ENCODE measurements at regions not wholly inside any gene's neighbourhood (a gene's known extent, or its start where the extent isn't known, plus 50 kb on each side); places are given as distances from the start of the nearest gene placed in this dataset.
"Not testable (repeated sequence)": the region's sequence is repeated elsewhere in the genome, so short reads cannot be mapped to it uniquely, and the experiment has no call there.

- Mint-ChIP-seq H3K27ac (peak overlapping the region; percentile 77), H3K4me3 (peak overlapping the region; percentile 57 to 60 (median 59)), H3K4me1 (peaks cover 44 to 62% (median 54%) of the 10 kb centered on the region in 3 donors), H3K36me3 (no peaks in the 10 kb centered on the region), H3K27me3 (peaks cover 0 to 3% of the 10 kb centered on the region in 2 donors), H3K9me3 (no peaks in the 10 kb centered on the region)
- ATAC-seq (replicated peaks in 1 of 4) (peak; percentile 80 to 87 (median 82)), DNase-seq (peak; percentile 32 to 91 (median 63))
- 0% methylated on average over 3 of the region's 6 CpGs for WGBS (ENCODE audit: insufficient coverage)
- H3K36me3 ChIP-seq (ENCODE audit: control insufficient read depth in 2 of 2, extremely low read depth in 1 of 2, insufficient read depth in 1 of 2, low read length in 1 of 2), result no peaks in the 10 kb centered on the region
- H3K27ac ChIP-seq (ENCODE audit: low read length), result peak overlapping the region; percentile 30
- peaks cover 0 to 33% of the 10 kb centered on the region in 2 experiments for H3K4me1 ChIP-seq (ENCODE audit: control insufficient read depth in 1 of 2, extremely low read depth in 1 of 2, insufficient read depth in 2 of 2, low read length in 2 of 2)
- H3K4me3 ChIP-seq (ENCODE audit: control insufficient read depth in 1 of 2, extremely low read depth in 1 of 2, low read length in 1 of 2), result no peak overlapping the region
- ChIA-PET POLR2A (no interaction called here), CTCF (interaction anchor here (0.6 to 3.7 kb wide), 28 partner anchors 8 to 657 kb away, joined by 3 to 30 read pairs (median 4); no protein-coding TSS in a partner anchor)
- no peaks in the 10 kb centered on the region for H3K9me3 ChIP-seq
- no peaks in the 10 kb centered on the region for H3K27me3 ChIP-seq (replicated peaks in 1 of 2; ENCODE audit: control insufficient read depth in 2 of 2, extremely low read depth in 1 of 2, insufficient read depth in 2 of 2, low read length in 1 of 2)
These were observed 240.1 kb upstream of the OR4E1 start for GRCh38 chr14:21913759-21914158.

GRCh38 chr14:21912367-21912766 is 238.7 kb upstream of the OR4E1 start:
- Mint-ChIP-seq H3K27ac (peak overlapping the region; percentile 77 to 83), H3K27me3 (peaks cover 0 to 3% of the 10 kb centered on the region in 2 donors), H3K4me3 (no peak overlapping the region), H3K36me3 (no peaks in the 10 kb centered on the region), H3K4me1 (peaks cover 31 to 48% (median 40%) of the 10 kb centered on the region in 3 donors), H3K9me3 (no peaks in the 10 kb centered on the region)
- peaks cover 0 to 23% of the 10 kb centered on the region in 2 experiments for H3K4me1 ChIP-seq (ENCODE audit: control insufficient read depth in 1 of 2, extremely low read depth in 1 of 2, insufficient read depth in 2 of 2, low read length in 2 of 2)
- DNase-seq (no peak), ATAC-seq (replicated peaks in 1 of 4) (peak in 1 of 4 experiments; percentile 38)
- 80% methylated on average over 1 of the region's 3 CpGs for WGBS (ENCODE audit: insufficient coverage)
- no peaks in the 10 kb centered on the region for H3K9me3 ChIP-seq
- H3K27me3 ChIP-seq (replicated peaks in 1 of 2; ENCODE audit: control insufficient read depth in 2 of 2, extremely low read depth in 1 of 2, insufficient read depth in 2 of 2, low read length in 1 of 2), result no peaks in the 10 kb centered on the region
- ChIA-PET POLR2A (no interaction called here), CTCF (interaction anchor here in 1 of 2 donors (0.6 to 3.7 kb wide), 7 partner anchors 13 to 67 kb away, joined by 3 to 30 read pairs (median 6); no protein-coding TSS in a partner anchor)
- H3K4me3 ChIP-seq (ENCODE audit: control insufficient read depth in 1 of 2, extremely low read depth in 1 of 2, low read length in 1 of 2), result no peak overlapping the region
- H3K27ac ChIP-seq (ENCODE audit: low read length), result no peak overlapping the region
- no peaks in the 10 kb centered on the region for H3K36me3 ChIP-seq (ENCODE audit: control insufficient read depth in 2 of 2, extremely low read depth in 1 of 2, insufficient read depth in 1 of 2, low read length in 1 of 2)

GRCh38 chr14:21911877-21912276 is 238.3 kb upstream of the OR4E1 start:
- peak overlapping the region; percentile 77 to 83 for H3K27ac Mint-ChIP-seq
- Histone ChIP-seq H3K27me3 (replicated peaks in 1 of 2; ENCODE audit: control insufficient read depth in 2 of 2, extremely low read depth in 1 of 2, insufficient read depth in 2 of 2, low read length in 1 of 2) (no peaks in the 10 kb centered on the region), H3K27ac (ENCODE audit: low read length) (no peak overlapping the region), H3K4me3 (ENCODE audit: control insufficient read depth in 1 of 2, extremely low read depth in 1 of 2, low read length in 1 of 2) (no peak overlapping the region), H3K9me3 (no peaks in the 10 kb centered on the region), H3K36me3 (ENCODE audit: control insufficient read depth in 2 of 2, extremely low read depth in 1 of 2, insufficient read depth in 1 of 2, low read length in 1 of 2) (no peaks in the 10 kb centered on the region), H3K4me1 (ENCODE audit: control insufficient read depth in 1 of 2, extremely low read depth in 1 of 2, insufficient read depth in 2 of 2, low read length in 2 of 2) (peaks cover 0 to 23% of the 10 kb centered on the region in 2 experiments)
- ATAC-seq (replicated peaks in 1 of 4) (no peak), DNase-seq (no peak)
- ChIA-PET CTCF (interaction anchor here in 1 of 2 donors (0.6 to 3.7 kb wide), 8 partner anchors 9 to 67 kb away, joined by 3 to 30 read pairs (median 4); no protein-coding TSS in a partner anchor), POLR2A (no interaction called here)
- peaks cover 0 to 3% of the 10 kb centered on the region in 2 donors for H3K27me3 Mint-ChIP-seq
- H3K4me3 Mint-ChIP-seq, result no peak overlapping the region
- peaks cover 31 to 43% (median 38%) of the 10 kb centered on the region in 3 donors for H3K4me1 Mint-ChIP-seq
- no peaks in the 10 kb centered on the region for H3K9me3 Mint-ChIP-seq
- H3K36me3 Mint-ChIP-seq, result no peaks in the 10 kb centered on the region
- WGBS (ENCODE audit: insufficient coverage), result no CpG with 5 or more reads among the region's 1 CpG

GRCh38 chr14:21910260-21910659 is 236.6 kb upstream of the OR4E1 start:
- Histone ChIP-seq H3K4me1 (ENCODE audit: control insufficient read depth in 1 of 2, extremely low read depth in 1 of 2, insufficient read depth in 2 of 2, low read length in 2 of 2) (peaks cover 0 to 19% of the 10 kb centered on the region in 2 experiments), H3K36me3 (ENCODE audit: control insufficient read depth in 2 of 2, extremely low read depth in 1 of 2, insufficient read depth in 1 of 2, low read length in 1 of 2) (no peaks in the 10 kb centered on the region), H3K27ac (ENCODE audit: low read length) (no peak overlapping the region), H3K27me3 (replicated peaks in 1 of 2; ENCODE audit: control insufficient read depth in 2 of 2, extremely low read depth in 1 of 2, insufficient read depth in 2 of 2, low read length in 1 of 2) (no peaks in the 10 kb centered on the region), H3K9me3 (no peaks in the 10 kb centered on the region), H3K4me3 (ENCODE audit: control insufficient read depth in 1 of 2, extremely low read depth in 1 of 2, low read length in 1 of 2) (no peak overlapping the region)
- DNase-seq (no peak), ATAC-seq (replicated peaks in 1 of 4) (no peak)
- no peak overlapping the region for H3K27ac Mint-ChIP-seq
- peaks cover 0 to 3% of the 10 kb centered on the region in 2 donors for H3K27me3 Mint-ChIP-seq
- no peaks in the 10 kb centered on the region for H3K9me3 Mint-ChIP-seq
- peaks cover 25 to 28% (median 26%) of the 10 kb centered on the region in 3 donors for H3K4me1 Mint-ChIP-seq
- ChIA-PET CTCF (no interaction called here), POLR2A (no interaction called here)
- no peak overlapping the region for H3K4me3 Mint-ChIP-seq
- no CpG with 5 or more reads among the region's 4 CpGs for WGBS (ENCODE audit: insufficient coverage)
- H3K36me3 Mint-ChIP-seq, result no peaks in the 10 kb centered on the region

- CTCF ChIA-PET, result interaction anchor here in 1 of 2 donors (0.6 to 1.2 kb wide), 3 partner anchors 11 to 663 kb away, joined by 3 to 5 read pairs (median 4); no protein-coding TSS in a partner anchor
- Histone ChIP-seq H3K27me3 (replicated peaks in 1 of 2; ENCODE audit: control insufficient read depth in 2 of 2, extremely low read depth in 1 of 2, insufficient read depth in 2 of 2, low read length in 1 of 2) (no peaks in the 10 kb centered on the region), H3K36me3 (ENCODE audit: control insufficient read depth in 2 of 2, extremely low read depth in 1 of 2, insufficient read depth in 1 of 2, low read length in 1 of 2) (no peaks in the 10 kb centered on the region), H3K27ac (ENCODE audit: low read length) (no peak overlapping the region), H3K4me1 (ENCODE audit: control insufficient read depth in 1 of 2, extremely low read depth in 1 of 2, insufficient read depth in 2 of 2, low read length in 2 of 2) (peaks cover 4 to 6% of the 10 kb centered on the region in 2 experiments), H3K9me3 (no peaks in the 10 kb centered on the region), H3K4me3 (ENCODE audit: control insufficient read depth in 1 of 2, extremely low read depth in 1 of 2, low read length in 1 of 2) (no peak overlapping the region)
- ATAC-seq (replicated peaks in 1 of 4), result peak; percentile 92 to 95 (median 94)
- peak overlapping the region; percentile 87 to 89 for H3K27ac Mint-ChIP-seq
- peak in 20 of 35 experiments; percentile 7 to 60 (median 35) for DNase-seq
- peak overlapping the region; percentile 50 to 67 (median 62) for H3K4me3 Mint-ChIP-seq
- H3K36me3 Mint-ChIP-seq, result no peaks in the 10 kb centered on the region
- WGBS (ENCODE audit: insufficient coverage), result 20% methylated on average over 1 of the region's 4 CpGs
- POLR2A ChIA-PET, result interaction anchor here in 1 of 2 donors (0.8 kb wide), 1 partner anchor 23 kb away, joined by 3 read pairs; no protein-coding TSS in a partner anchor
- H3K27me3 Mint-ChIP-seq, result no peaks in the 10 kb centered on the region
- no peaks in the 10 kb centered on the region for H3K9me3 Mint-ChIP-seq
- H3K4me1 Mint-ChIP-seq, result peaks cover 14 to 21% (median 16%) of the 10 kb centered on the region in 3 donors
These were observed 229.1 kb upstream of the OR4E1 start for GRCh38 chr14:21902561-21903181.

- DNase-seq; H3K9me3 ChIP-seq; H3K27me3 Mint-ChIP-seq; H3K36me3 ChIP-seq (ENCODE audit: control insufficient read depth in 2 of 2, extremely low read depth in 1 of 2, insufficient read depth in 1 of 2, low read length in 1 of 2); POLR2A ChIA-PET; H3K36me3 Mint-ChIP-seq; H3K27me3 ChIP-seq (replicated peaks in 1 of 2; ENCODE audit: control insufficient read depth in 2 of 2, extremely low read depth in 1 of 2, insufficient read depth in 2 of 2, low read length in 1 of 2); H3K9me3 Mint-ChIP-seq; H3K4me1 ChIP-seq (ENCODE audit: control insufficient read depth in 1 of 2, extremely low read depth in 1 of 2, insufficient read depth in 2 of 2, low read length in 2 of 2); H3K27ac ChIP-seq (ENCODE audit: low read length): not testable (repeated sequence)
- Mint-ChIP-seq H3K27ac (peak overlapping the region; percentile 89 to 93), H3K4me1 (peaks cover 15 to 16% (median 15%) of the 10 kb centered on the region in 3 donors), H3K4me3 (peak overlapping the region; percentile 74 to 79 (median 77))
- CTCF ChIA-PET, result interaction anchor here in 1 of 2 donors (1.0 to 1.5 kb wide), 2 partner anchors 10 to 20 kb away, joined by 3 to 5 read pairs; no protein-coding TSS in a partner anchor
- WGBS (ENCODE audit: insufficient coverage), result no CpG with 5 or more reads among the region's 6 CpGs
- ATAC-seq (replicated peaks in 1 of 4), result peak; percentile 68 to 74 (median 71)
- peak overlapping the region in 1 of 2 donors; percentile 24 for H3K4me3 ChIP-seq (ENCODE audit: control insufficient read depth in 1 of 2, extremely low read depth in 1 of 2, low read length in 1 of 2)
These were observed 221.2 kb upstream of the OR4E1 start for GRCh38 chr14:21894898-21895194.

Measured in T-cell (primary cell).